ENCODE measurements at regions not wholly inside any gene's neighbourhood (a gene's known extent, or its start where the extent isn't known, plus 50 kb on each side); places are given as distances from the start of the nearest gene placed in this dataset.
A peak's percentile ranks its signal among the peaks of the same experiment; 100 is the strongest.
"Not testable (repeated sequence)": the region's sequence is repeated elsewhere in the genome, so short reads cannot be mapped to it uniquely, and the experiment has no call there.

GRCh38 chr3:190990898-190991297 is 128.4 kb upstream of the GMNC start:
- no peaks in the 10 kb centered on the region for H3K4me1 ChIP-seq (ENCODE audit: control insufficient read depth, insufficient read depth, low read length, unreplicated experiment)
- H3K79me2 ChIP-seq (ENCODE audit: control insufficient read depth, insufficient read depth, low read length, unreplicated experiment): no peaks in the 10 kb centered on the region
- no peak overlapping the region for H3K4me3 ChIP-seq (ENCODE audit: low read depth, low read length)
- no peak overlapping the region for H2AFZ ChIP-seq (ENCODE audit: low read length, unreplicated experiment)
- no peak overlapping the region for H3K27ac ChIP-seq (ENCODE audit: low read depth, low read length)
- no peaks in the 10 kb centered on the region for H3K27me3 ChIP-seq (ENCODE audit: insufficient read depth, low read length)
- H3K36me3 ChIP-seq (ENCODE audit: insufficient read depth, low read length): no peaks in the 10 kb centered on the region

GRCh38 chr3:190989218-190989617 is 126.7 kb upstream of the GMNC start:
- Histone ChIP-seq H3K27me3 (ENCODE audit: insufficient read depth, low read length) (no peaks in the 10 kb centered on the region), H3K4me1 (ENCODE audit: control insufficient read depth, insufficient read depth, low read length, unreplicated experiment) (no peaks in the 10 kb centered on the region)

GRCh38 chr3:190988102-190988501 is 125.6 kb upstream of the GMNC start:
- no peaks in the 10 kb centered on the region for H3K36me3 ChIP-seq (ENCODE audit: insufficient read depth, low read length)
- no peaks in the 10 kb centered on the region for H3K79me2 ChIP-seq (ENCODE audit: control insufficient read depth, insufficient read depth, low read length, unreplicated experiment)

More at GRCh38 chr3:190989218-190989617, 126.7 kb upstream of the GMNC start:
- H3K4me3 ChIP-seq (ENCODE audit: low read depth, low read length): no peak overlapping the region
- H3K36me3 ChIP-seq (ENCODE audit: insufficient read depth, low read length): no peaks in the 10 kb centered on the region
- no peak overlapping the region for H3K27ac ChIP-seq (ENCODE audit: low read depth, low read length)
- H2AFZ ChIP-seq (ENCODE audit: low read length, unreplicated experiment): no peak overlapping the region
- H3K79me2 ChIP-seq (ENCODE audit: control insufficient read depth, insufficient read depth, low read length, unreplicated experiment): no peaks in the 10 kb centered on the region

GRCh38 chr3:190984502-190985244 is 122.2 kb upstream of the GMNC start:
- Histone ChIP-seq H3K79me2 (ENCODE audit: control insufficient read depth, insufficient read depth, low read length, unreplicated experiment) (no peaks in the 10 kb centered on the region), H3K27me3 (ENCODE audit: insufficient read depth, low read length) (no peaks in the 10 kb centered on the region), H2AFZ (ENCODE audit: low read length, unreplicated experiment) (no peak overlapping the region), H3K4me1 (ENCODE audit: control insufficient read depth, insufficient read depth, low read length, unreplicated experiment) (no peaks in the 10 kb centered on the region), H3K27ac (ENCODE audit: low read depth, low read length) (no peak overlapping the region), H3K36me3 (ENCODE audit: insufficient read depth, low read length) (no peaks in the 10 kb centered on the region), H3K4me3 (ENCODE audit: low read depth, low read length) (no peak overlapping the region)

More at GRCh38 chr3:190988102-190988501, 125.6 kb upstream of the GMNC start:
- Histone ChIP-seq H3K4me1 (ENCODE audit: control insufficient read depth, insufficient read depth, low read length, unreplicated experiment) (no peaks in the 10 kb centered on the region), H3K27me3 (ENCODE audit: insufficient read depth, low read length) (no peaks in the 10 kb centered on the region), H3K4me3 (ENCODE audit: low read depth, low read length) (no peak overlapping the region), H2AFZ (ENCODE audit: low read length, unreplicated experiment) (no peak overlapping the region), H3K27ac (ENCODE audit: low read depth, low read length) (no peak overlapping the region)

- no peaks in the 10 kb centered on the region for H3K4me1 ChIP-seq (ENCODE audit: control insufficient read depth, insufficient read depth, low read length, unreplicated experiment)
- H3K4me3 ChIP-seq (ENCODE audit: low read depth, low read length): no peak overlapping the region
- H3K27ac ChIP-seq (ENCODE audit: low read depth, low read length): no peak overlapping the region
- H3K79me2 ChIP-seq (ENCODE audit: control insufficient read depth, insufficient read depth, low read length, unreplicated experiment): no peaks in the 10 kb centered on the region
- H3K27me3 ChIP-seq (ENCODE audit: insufficient read depth, low read length): no peaks in the 10 kb centered on the region
- H2AFZ ChIP-seq (ENCODE audit: low read length, unreplicated experiment): peak overlapping the region; percentile 90
- no peaks in the 10 kb centered on the region for H3K36me3 ChIP-seq (ENCODE audit: insufficient read depth, low read length)
These were observed 121.4 kb upstream of the GMNC start for GRCh38 chr3:190983875-190984274.

GRCh38 chr3:190973771-190974170 is 111.3 kb upstream of the GMNC start:
- H3K4me1 ChIP-seq (ENCODE audit: control insufficient read depth, insufficient read depth, low read length, unreplicated experiment): peaks cover 7% of the 10 kb centered on the region
- H2AFZ ChIP-seq (ENCODE audit: low read length, unreplicated experiment): no peak overlapping the region
- H3K27me3 ChIP-seq (ENCODE audit: insufficient read depth, low read length): no peaks in the 10 kb centered on the region
- peak overlapping the region; percentile 63; the same call in 1 of the 2 replicates for H3K27ac ChIP-seq (ENCODE audit: low read depth, low read length)
- no peak overlapping the region for H3K4me3 ChIP-seq (ENCODE audit: low read depth, low read length)
- no peaks in the 10 kb centered on the region for H3K36me3 ChIP-seq (ENCODE audit: insufficient read depth, low read length)
- H3K79me2 ChIP-seq (ENCODE audit: control insufficient read depth, insufficient read depth, low read length, unreplicated experiment): no peaks in the 10 kb centered on the region

GRCh38 chr3:190972840-190973270 is 110.4 kb upstream of the GMNC start:
- Histone ChIP-seq H3K27ac (ENCODE audit: low read depth, low read length) (peak overlapping the region; percentile 63), H3K4me3 (ENCODE audit: low read depth, low read length) (0 out of 2 replicates have a peak overlapping the region, but pooled peaks have one; percentile 21), H2AFZ (ENCODE audit: low read length, unreplicated experiment) (peak overlapping the region; percentile 6), H3K4me1 (ENCODE audit: control insufficient read depth, insufficient read depth, low read length, unreplicated experiment) (peaks cover 7% of the 10 kb centered on the region), H3K36me3 (ENCODE audit: insufficient read depth, low read length) (no peaks in the 10 kb centered on the region), H3K79me2 (ENCODE audit: control insufficient read depth, insufficient read depth, low read length, unreplicated experiment) (no peaks in the 10 kb centered on the region), H3K27me3 (ENCODE audit: insufficient read depth, low read length) (no peaks in the 10 kb centered on the region)

- no peak overlapping the region for H3K4me3 ChIP-seq (ENCODE audit: low read depth, low read length)
- no peaks in the 10 kb centered on the region for H3K27me3 ChIP-seq (ENCODE audit: insufficient read depth, low read length)
- H3K36me3 ChIP-seq (ENCODE audit: insufficient read depth, low read length): no peaks in the 10 kb centered on the region
- no peaks in the 10 kb centered on the region for H3K79me2 ChIP-seq (ENCODE audit: control insufficient read depth, insufficient read depth, low read length, unreplicated experiment)
- H3K4me1 ChIP-seq (ENCODE audit: control insufficient read depth, insufficient read depth, low read length, unreplicated experiment): peaks cover 7% of the 10 kb centered on the region
- no peak overlapping the region for H3K27ac ChIP-seq (ENCODE audit: low read depth, low read length)
- H2AFZ ChIP-seq (ENCODE audit: low read length, unreplicated experiment): no peak overlapping the region
These were observed 109.7 kb upstream of the GMNC start for GRCh38 chr3:190972196-190972595.

- Histone ChIP-seq H3K4me3 (ENCODE audit: low read depth, low read length) (no peak overlapping the region), H3K79me2 (ENCODE audit: control insufficient read depth, insufficient read depth, low read length, unreplicated experiment) (no peaks in the 10 kb centered on the region), H3K27ac (ENCODE audit: low read depth, low read length) (no peak overlapping the region), H2AFZ (ENCODE audit: low read length, unreplicated experiment) (no peak overlapping the region), H3K4me1 (ENCODE audit: control insufficient read depth, insufficient read depth, low read length, unreplicated experiment) (peaks cover 7% of the 10 kb centered on the region), H3K36me3 (ENCODE audit: insufficient read depth, low read length) (no peaks in the 10 kb centered on the region), H3K27me3 (ENCODE audit: insufficient read depth, low read length) (no peaks in the 10 kb centered on the region)
These were observed 108.1 kb upstream of the GMNC start for GRCh38 chr3:190970560-190970959.

- no peak overlapping the region for H3K27ac ChIP-seq (ENCODE audit: low read depth, low read length)
- no peak overlapping the region for H2AFZ ChIP-seq (ENCODE audit: low read length, unreplicated experiment)
- no peaks in the 10 kb centered on the region for H3K27me3 ChIP-seq (ENCODE audit: insufficient read depth, low read length)
- H3K4me3 ChIP-seq (ENCODE audit: low read depth, low read length): no peak overlapping the region
- no peaks in the 10 kb centered on the region for H3K79me2 ChIP-seq (ENCODE audit: control insufficient read depth, insufficient read depth, low read length, unreplicated experiment)
- H3K4me1 ChIP-seq (ENCODE audit: control insufficient read depth, insufficient read depth, low read length, unreplicated experiment): peaks cover 7% of the 10 kb centered on the region
- H3K36me3 ChIP-seq (ENCODE audit: insufficient read depth, low read length): no peaks in the 10 kb centered on the region
These were observed 106.1 kb upstream of the GMNC start for GRCh38 chr3:190968616-190969015.

- not testable (repeated sequence) for H3K4me1 ChIP-seq (ENCODE audit: control insufficient read depth, insufficient read depth, low read length, unreplicated experiment); H2AFZ ChIP-seq (ENCODE audit: low read length, unreplicated experiment); H3K4me3 ChIP-seq (ENCODE audit: low read depth, low read length); H3K36me3 ChIP-seq (ENCODE audit: insufficient read depth, low read length); H3K27ac ChIP-seq (ENCODE audit: low read depth, low read length); H3K27me3 ChIP-seq (ENCODE audit: insufficient read depth, low read length); H3K79me2 ChIP-seq (ENCODE audit: control insufficient read depth, insufficient read depth, low read length, unreplicated experiment)
These were observed 102.4 kb upstream of the GMNC start for GRCh38 chr3:190964931-190965330.
